ENCODE measurements at regions not wholly inside any gene's neighbourhood (a gene's known extent, or its start where the extent isn't known, plus 50 kb on each side); places are given as distances from the start of the nearest gene placed in this dataset.

DNA sequence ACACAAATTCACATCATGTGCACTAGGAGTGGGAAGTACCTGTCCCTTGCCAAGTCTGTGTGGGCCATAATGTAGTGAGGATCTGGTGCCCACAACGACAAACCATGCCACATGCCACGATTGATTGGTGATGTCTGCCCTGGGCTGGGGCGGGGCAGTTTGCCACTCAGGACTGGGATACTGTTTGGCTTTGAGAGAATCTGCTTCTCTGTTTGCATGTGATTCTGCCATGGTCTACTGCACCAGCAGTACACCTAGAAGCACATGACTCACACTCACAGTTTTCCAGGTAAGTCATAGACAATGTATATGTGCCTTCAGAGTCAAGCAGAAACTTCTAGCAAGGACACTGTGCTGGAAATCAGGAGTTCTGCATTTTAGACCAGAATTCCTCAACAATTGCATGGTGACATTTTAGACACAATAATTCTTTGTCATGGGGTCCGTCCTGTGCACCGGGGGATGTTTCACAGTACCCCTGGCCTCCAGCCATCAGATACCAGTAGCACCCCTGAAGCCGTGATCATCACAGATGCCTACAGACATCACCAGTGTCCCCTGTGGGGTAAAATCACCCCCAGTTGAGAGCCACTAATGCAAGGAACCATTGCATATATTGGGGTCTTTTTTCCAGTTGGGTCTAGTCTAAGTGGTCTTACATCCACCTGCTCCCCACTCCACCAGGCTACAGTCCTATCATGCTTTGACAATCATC lies 278.3 kb downstream of the EIPR1 start:
- no peak for DNase-seq

DNA sequence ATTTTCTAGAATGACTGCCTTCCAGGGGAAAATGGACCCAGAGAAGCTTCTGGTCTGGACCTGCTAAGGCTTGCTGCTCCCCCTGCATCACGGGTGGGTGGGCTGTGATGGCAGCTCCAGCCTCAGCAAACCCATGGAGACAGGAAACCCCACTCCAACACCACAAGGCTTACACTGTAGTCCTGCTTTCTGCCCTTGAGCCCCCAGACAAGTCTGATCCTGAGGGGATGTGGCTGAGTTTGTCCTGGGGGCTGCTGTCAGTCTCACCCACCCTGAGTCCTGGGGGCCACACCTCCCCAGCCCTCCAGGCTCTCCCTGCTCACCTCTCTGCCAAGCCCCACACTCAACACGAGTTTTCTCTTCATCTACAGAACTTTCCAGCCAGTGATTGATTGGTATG lies 279.4 kb downstream of the EIPR1 start:
- DNase-seq: no peak

DNA sequence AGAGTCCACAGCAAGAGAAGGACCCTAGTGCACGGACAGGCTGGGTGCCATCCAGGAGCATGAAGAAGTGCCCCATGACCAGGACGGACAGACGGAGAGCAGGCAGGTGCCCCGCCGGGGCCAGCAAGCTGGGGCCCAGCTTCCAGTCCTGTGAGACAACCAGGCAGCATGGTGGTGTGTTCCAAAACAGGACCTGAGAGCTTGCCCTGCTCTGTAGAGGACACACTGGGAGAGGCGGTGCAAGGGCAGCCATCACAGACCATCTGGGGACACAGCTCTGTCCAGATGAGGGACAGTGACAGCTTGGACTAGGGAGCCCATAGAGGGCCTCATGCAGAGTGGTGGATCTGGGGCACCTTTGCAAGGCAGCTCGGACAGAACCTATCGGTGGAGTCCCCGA lies 279.8 kb downstream of the EIPR1 start:
- no peak for DNase-seq

- no peak for DNase-seq
Measured at GRCh38 chr2:3094999-3095958, 282.3 kb downstream of the EIPR1 start.

GRCh38 chr2:3094318-3094717 lies 283.3 kb downstream of the EIPR1 start:
- DNase-seq: no peak

DNA sequence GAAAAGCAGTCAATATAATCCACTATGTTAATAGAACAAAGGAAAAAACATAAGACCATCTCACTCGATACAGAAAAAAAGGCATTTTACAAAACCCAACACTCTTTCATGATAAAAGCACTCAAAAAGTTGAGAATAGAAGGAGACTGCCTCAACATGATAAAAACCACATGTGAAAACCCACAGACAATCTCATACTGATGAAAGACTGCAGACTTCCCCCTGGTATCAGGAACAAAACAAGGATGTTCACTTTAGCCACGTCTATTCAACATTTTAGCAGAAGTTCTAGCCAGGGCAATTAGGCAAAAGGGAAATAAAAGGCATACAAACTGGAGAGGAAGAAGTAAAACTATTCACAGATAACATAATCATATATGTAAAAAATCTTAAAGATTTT lies 285.9 kb downstream of the EIPR1 start:
- DNase-seq: no peak

DNA sequence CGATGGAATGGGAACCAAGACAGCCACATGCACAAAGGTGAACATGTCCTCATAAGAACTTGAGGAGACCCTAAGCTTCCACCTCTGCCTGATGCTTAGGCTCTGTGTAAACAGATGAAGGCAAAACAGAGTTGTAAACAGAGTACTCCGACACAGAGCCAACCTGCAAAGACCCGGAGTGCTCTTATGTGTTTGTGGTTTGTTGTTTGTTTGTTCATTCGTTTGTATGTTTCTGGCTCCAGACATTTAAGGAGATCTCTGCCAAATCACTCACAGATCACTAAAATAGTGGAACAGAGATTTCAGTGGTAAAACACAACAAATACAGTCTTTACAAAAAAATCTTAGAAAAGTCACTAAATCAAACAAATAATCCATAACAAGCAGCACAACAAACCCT lies 294.9 kb downstream of the EIPR1 start:
- no peak for DNase-seq

- no peak for DNase-seq
Measured at GRCh38 chr2:3079959-3080948, 297.4 kb downstream of the EIPR1 start.

GRCh38 chr2:3079466-3079865 lies 298.2 kb downstream of the EIPR1 start:
- no peak for DNase-seq

DNA sequence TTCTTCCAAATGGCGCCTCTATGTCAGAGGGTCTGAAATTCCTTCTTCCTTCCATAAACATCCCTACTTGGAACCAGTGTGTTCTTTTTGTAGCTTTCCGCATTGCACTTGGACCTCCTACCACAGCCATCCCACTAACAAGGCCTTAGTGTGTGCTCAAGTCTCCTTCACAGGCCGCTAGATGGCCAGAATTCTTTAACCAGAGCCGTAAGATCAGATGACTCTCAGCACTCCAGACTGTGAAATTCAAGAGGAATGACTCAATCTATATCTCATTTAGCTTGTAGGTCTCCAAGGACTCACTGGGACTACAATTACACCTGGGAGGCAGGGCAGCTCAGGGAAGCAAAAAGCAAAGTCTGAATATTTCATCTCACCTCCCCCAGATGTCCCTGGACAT lies 298.9 kb downstream of the EIPR1 start:
- no peak for DNase-seq

GRCh38 chr2:3076848-3077642 lies 300.6 kb downstream of the EIPR1 start:
- no peak for DNase-seq

DNA sequence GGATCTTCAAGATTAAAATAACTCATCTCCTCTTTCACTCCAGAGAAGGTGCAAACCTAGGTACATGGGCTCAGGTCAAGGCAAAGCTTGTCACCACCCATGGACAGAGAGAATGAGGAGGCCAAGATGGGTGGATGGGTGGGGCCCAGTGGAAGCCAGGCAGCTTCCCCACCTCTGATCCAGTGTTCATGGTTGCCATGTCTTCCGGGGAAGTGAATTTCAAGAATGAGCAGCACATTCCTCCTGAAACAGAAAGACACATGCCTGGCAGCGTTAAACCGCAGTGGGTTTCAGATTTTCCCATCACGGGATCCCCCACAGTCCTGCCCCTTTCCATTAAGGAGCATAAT lies 301.7 kb downstream of the EIPR1 start:
- DNase-seq: no peak

- DNase-seq: no peak
Measured at GRCh38 chr2:3075316-3075990, 302.2 kb downstream of the EIPR1 start.

- no peak for DNase-seq
Measured at GRCh38 chr2:3073704-3074103, 303.9 kb downstream of the EIPR1 start.

DNA sequence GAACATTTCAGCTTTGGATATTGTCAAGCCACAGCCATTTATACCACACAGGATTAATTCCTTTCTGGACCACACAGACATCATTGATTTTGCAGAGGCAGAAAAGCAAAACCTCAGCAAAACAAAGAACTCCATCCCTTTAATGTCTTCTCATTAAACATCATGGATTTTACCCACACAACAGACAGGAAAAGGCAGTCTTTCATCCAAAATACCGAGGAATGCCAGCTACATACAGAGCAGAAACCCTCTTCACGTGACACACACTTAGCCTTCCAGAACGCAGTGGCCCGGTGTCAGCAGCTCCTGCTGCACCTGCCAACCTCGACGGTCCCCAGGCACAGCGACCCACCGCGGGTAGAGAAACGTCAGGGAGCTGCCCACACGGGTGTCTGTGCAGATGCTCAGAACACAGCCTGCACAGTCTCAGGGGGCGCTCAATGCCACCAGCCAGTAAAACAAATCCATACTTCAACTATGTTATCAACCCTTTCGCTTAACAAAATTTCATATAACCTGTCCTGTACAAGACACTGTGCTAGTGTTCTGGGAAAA lies 304.5 kb downstream of the EIPR1 start:
- DNase-seq: no peak

- DNase-seq: no peak
Measured at GRCh38 chr2:3071685-3072263, 305.8 kb downstream of the EIPR1 start.

DNA sequence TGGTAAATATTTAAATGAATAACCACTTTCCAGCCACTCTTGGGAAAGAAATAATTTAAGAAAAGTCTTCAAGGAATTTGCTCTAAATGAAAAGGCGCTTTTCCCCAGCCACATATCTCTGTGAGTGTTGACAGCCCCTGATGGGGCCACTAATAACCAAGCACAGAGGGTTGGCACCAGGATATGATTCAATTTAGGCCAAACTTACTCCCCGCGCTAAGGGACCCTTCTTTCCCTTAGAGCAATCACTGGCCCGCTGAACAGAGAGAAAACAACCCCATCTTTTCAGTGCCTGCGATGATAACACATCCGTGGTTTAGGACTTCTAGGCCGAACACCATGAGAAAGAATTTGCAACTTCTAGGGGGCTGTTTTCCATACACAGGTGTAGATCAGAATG lies 310.8 kb downstream of the EIPR1 start:
- DNase-seq: no peak

GRCh38 chr2:3065928-3066327 lies 311.7 kb downstream of the EIPR1 start:
- DNase-seq: no peak

DNA sequence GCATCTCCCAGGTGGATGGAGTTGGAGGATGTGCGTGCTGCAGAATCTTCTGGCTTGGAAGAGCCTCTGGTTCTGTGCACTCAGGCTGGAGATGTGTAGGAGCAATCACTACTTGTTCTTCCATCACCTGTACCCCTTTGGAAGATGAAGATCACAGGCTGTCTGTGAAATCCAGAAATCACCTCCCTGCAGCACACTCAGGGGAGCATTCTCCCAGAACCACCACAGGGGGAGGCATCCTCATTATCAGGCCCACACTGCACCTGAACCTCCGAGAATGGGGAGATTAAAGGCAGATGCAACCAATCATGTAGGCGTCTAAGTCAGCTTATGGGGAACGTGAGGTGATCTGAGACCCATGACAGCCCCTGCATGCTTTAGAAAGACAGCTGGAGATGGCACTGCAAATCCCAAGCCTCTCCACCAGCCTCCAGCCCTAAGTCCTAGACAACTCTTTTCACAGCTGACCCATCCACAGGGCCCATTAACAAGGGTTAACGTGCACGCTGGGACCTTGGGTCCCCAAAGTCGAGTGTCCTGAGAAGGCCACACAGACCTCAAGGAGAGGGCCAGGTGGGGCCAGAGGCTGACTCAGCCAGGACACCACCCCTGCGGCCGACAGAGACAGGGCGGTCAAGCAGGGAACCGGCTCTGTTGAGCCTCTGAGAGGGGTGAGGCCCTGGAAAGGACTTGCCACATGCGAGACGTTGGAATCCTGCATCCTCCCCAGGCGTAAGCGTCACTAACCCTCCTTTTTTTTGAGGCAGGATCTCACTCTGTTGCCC lies 314.9 kb downstream of the EIPR1 start:
- DNase-seq: no peak

DNA sequence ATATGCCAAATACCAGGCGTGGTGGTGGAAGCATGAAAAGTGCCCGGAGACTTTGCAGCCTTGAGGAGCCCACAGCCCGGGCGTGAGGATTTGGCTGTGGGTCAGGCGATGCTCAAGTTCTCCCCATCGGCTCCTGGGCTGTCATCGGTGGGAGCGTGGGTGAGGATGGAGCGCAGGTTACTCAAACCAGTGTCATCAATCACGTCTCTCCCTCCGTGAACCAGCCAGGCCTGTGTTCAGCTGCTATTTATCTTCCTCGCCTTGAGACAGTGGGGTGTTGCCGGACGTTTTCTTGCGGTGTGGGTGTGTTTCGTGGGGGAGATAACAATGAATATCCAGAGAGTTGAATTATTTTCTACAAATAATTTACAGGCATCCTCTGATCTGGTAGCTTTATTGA lies 317.6 kb downstream of the EIPR1 start:
- DNase-seq: no peak

Data from NCI-H1105 (cell line).